ENCODE measurements at regions not wholly inside any gene's neighbourhood (a gene's known extent, or its start where the extent isn't known, plus 50 kb on each side); places are given as distances from the start of the nearest gene placed in this dataset.

DNA sequence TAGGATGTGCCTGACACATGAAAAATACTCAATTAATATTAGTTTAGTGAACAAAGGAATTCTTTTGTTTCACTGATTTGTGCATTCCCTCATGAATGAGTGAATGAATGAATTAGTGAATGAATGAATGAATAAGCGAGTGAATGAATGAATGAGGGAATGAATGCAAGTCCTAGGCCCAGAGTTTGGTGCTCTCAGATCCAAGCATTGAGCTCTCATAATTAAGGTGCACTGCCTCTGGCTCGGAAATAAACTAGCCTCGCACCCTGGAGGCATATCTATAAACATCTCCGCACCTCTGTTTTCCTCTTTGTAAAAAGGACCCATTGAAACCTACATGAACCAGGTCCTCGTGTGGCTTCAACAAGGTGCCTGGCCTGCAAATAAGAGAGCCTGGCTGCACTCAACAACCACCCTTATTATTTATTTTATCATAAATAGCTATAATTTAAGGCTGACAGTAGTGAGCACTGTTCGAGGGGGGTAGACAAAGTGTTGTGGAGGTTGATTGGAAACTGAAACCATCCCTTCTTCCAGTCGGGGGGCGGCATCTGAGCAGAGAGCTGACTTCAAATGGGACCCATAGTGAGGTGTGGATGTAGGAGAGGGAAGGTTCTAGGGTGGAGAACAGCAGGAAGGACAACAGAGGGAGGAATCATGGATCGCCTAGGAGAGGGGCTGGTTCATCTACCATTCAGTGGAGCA lies 316.8 kb downstream of the BCL11B start:
- no peaks in the 10 kb centered on the region for H3K27me3 ChIP-seq (ENCODE audit: low read depth, low read length)
- H3K27ac ChIP-seq (ENCODE audit: low read length): no peak overlapping the region
- H3K9me3 ChIP-seq (ENCODE audit: control insufficient read depth in 1 of 2, low read length in 2 of 2): no peaks in the 10 kb centered on the region
- no peaks in the 10 kb centered on the region for H3K4me1 ChIP-seq (ENCODE audit: control insufficient read depth in 1 of 2, insufficient read depth in 2 of 2, low read length in 2 of 2)
- H3K36me3 ChIP-seq (ENCODE audit: control insufficient read depth in 1 of 2, insufficient read depth in 2 of 2, low read length in 2 of 2): no peaks in the 10 kb centered on the region
- H3K4me3 ChIP-seq (ENCODE audit: low read depth in 1 of 2, low read length in 2 of 2): no peak overlapping the region

DNA sequence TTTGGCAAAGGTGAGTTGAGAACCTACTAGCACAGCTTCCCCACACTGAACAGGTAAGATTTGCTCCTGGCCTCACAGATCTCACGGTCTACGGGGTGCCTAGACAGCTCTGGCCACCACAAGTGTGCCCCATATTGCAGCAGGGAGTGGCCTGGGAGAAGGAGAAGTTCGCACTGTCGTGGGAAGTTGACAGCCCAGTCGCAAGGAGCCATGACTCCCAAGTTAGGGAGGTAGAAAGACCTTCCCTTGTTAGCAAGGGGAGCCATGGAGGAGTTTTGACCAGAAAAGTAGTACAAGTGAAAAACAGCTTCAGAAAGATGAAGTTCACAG lies 316.3 kb downstream of the BCL11B start:
- H3K4me3 ChIP-seq (ENCODE audit: low read depth in 1 of 2, low read length in 2 of 2): no peak overlapping the region
- no peaks in the 10 kb centered on the region for H3K27me3 ChIP-seq (ENCODE audit: low read depth, low read length)
- H3K4me1 ChIP-seq (ENCODE audit: control insufficient read depth in 1 of 2, insufficient read depth in 2 of 2, low read length in 2 of 2): no peaks in the 10 kb centered on the region
- H3K9me3 ChIP-seq (ENCODE audit: control insufficient read depth in 1 of 2, low read length in 2 of 2): no peaks in the 10 kb centered on the region
- H3K36me3 ChIP-seq (ENCODE audit: control insufficient read depth in 1 of 2, insufficient read depth in 2 of 2, low read length in 2 of 2): no peaks in the 10 kb centered on the region
- H3K27ac ChIP-seq (ENCODE audit: low read length): no peak overlapping the region

DNA sequence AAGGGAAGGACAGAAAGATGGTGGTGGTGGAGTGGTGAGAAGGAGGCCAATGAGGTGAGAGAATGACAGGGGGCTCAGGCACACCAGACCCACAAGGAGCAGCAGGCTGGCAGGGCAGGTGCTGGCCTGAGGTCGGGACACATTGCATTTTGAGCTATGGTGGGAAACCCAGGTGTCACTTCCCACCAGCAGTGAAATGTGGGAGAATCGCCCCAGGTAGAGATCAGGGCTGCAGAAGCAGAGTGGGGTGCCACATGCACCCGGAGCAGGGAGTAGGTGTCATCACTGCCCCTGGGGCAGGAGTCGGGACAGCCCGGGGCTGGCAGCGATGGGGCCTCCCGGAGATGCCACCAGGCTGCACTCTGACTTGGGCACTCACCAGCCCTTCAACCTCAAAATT lies 315.8 kb downstream of the BCL11B start:
- Histone ChIP-seq H3K4me1 (ENCODE audit: control insufficient read depth in 1 of 2, insufficient read depth in 2 of 2, low read length in 2 of 2) (no peaks in the 10 kb centered on the region), H3K9me3 (ENCODE audit: control insufficient read depth in 1 of 2, low read length in 2 of 2) (no peaks in the 10 kb centered on the region), H3K27me3 (ENCODE audit: low read depth, low read length) (no peaks in the 10 kb centered on the region), H3K27ac (ENCODE audit: low read length) (no peak overlapping the region), H3K4me3 (ENCODE audit: low read depth in 1 of 2, low read length in 2 of 2) (no peak overlapping the region), H3K36me3 (ENCODE audit: control insufficient read depth in 1 of 2, insufficient read depth in 2 of 2, low read length in 2 of 2) (no peaks in the 10 kb centered on the region)

DNA sequence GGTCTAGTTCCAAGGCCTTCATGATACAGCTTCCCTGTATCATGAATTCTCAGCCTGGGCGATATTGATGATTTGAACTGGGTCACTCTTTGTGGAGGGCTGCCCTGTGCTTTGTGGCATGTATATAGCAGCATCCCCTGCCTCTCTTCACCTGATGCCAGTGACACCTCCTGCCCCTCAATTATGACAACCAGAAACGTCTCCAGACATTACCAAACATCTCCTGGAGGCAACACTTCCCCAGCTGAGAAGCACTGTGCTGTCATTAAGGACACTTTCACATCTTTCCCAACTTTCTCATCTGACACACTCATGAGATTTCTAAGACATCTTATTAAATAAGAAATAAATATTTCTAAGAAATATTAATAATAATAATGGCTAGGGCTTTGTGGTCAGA lies 315.3 kb downstream of the BCL11B start:
- H3K27me3 ChIP-seq (ENCODE audit: low read depth, low read length): no peaks in the 10 kb centered on the region
- no peaks in the 10 kb centered on the region for H3K4me1 ChIP-seq (ENCODE audit: control insufficient read depth in 1 of 2, insufficient read depth in 2 of 2, low read length in 2 of 2)
- no peaks in the 10 kb centered on the region for H3K36me3 ChIP-seq (ENCODE audit: control insufficient read depth in 1 of 2, insufficient read depth in 2 of 2, low read length in 2 of 2)
- no peak overlapping the region for H3K27ac ChIP-seq (ENCODE audit: low read length)
- H3K9me3 ChIP-seq (ENCODE audit: control insufficient read depth in 1 of 2, low read length in 2 of 2): no peaks in the 10 kb centered on the region
- no peak overlapping the region for H3K4me3 ChIP-seq (ENCODE audit: low read depth in 1 of 2, low read length in 2 of 2)

DNA sequence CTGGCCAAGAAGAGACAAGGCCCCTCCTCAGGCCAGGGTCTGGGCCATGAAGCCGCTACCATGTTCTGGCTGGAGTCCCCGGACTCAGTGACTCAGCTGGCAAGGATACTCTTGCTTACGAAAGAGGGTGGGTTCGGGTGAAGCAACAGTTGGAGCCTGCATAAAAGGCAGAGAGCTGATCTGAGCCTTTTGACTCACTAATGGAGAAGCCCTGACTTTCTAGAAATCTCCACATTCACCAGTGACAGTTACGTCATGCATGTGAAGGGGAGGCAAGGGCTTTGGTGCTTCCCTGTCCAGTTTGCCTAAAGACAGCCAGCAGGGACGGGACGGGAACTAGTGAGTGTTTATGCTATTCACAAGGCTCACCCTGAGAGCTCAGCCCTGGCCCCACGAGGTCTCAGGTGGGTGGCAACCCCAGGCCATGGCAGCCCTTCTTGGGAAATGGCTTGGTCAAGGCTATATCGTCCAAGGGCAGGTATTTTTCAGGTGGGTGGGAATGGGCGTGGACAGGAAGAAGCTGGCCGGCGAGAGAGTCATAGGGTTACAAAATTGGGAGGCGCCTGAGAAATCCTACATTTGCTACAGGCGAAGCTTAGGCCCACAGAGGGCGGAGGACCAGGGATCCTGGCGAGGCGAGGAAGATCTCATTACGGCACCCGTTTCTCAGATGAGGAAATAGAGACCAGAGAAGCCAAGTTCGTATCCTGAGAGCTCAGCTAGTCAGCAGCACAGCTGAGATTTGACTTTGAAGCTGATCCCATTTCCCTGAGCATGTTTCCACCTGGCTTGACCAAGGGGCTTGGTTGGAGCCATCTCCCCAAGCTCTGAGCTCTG lies 314.6 kb downstream of the BCL11B start:
- H3K4me1 ChIP-seq (ENCODE audit: control insufficient read depth in 1 of 2, insufficient read depth in 2 of 2, low read length in 2 of 2): no peaks in the 10 kb centered on the region
- H3K36me3 ChIP-seq (ENCODE audit: control insufficient read depth in 1 of 2, insufficient read depth in 2 of 2, low read length in 2 of 2): no peaks in the 10 kb centered on the region
- no peaks in the 10 kb centered on the region for H3K27me3 ChIP-seq (ENCODE audit: low read depth, low read length)
- H3K9me3 ChIP-seq (ENCODE audit: control insufficient read depth in 1 of 2, low read length in 2 of 2): no peaks in the 10 kb centered on the region
- H3K27ac ChIP-seq (ENCODE audit: low read length): no peak overlapping the region
- H3K4me3 ChIP-seq (ENCODE audit: low read depth in 1 of 2, low read length in 2 of 2): no peak overlapping the region

DNA sequence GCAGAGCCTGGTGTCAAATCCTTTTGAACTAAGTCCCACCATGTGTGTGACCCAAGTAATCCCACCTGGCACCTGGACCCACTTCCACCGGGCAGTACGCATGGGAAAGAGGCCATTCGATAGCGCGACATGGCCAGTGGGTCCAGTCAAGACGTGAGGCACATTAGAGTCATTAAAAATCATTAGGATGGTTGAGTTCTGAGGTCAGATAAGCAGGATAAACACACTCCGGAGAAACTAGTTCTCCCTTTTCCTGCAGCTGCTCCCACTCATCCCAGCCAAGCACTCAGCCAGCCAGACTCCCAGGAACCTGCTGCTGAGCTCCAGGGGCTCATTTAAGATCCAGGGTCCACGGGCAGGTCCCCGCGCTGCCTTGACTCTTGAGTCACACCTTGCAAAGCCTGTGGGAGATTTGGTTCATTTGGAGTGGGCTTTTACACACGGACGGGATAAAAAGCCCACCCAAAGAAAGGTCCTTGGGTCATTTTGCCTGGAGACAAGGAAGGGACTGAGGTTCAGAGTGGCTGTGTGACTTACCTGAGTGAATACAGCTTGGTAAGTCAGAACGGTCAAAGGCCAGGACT lies 313.9 kb downstream of the BCL11B start:
- Histone ChIP-seq H3K4me3 (ENCODE audit: low read depth in 1 of 2, low read length in 2 of 2) (no peak overlapping the region), H3K27me3 (ENCODE audit: low read depth, low read length) (no peaks in the 10 kb centered on the region), H3K27ac (ENCODE audit: low read length) (no peak overlapping the region), H3K9me3 (ENCODE audit: control insufficient read depth in 1 of 2, low read length in 2 of 2) (no peaks in the 10 kb centered on the region), H3K4me1 (ENCODE audit: control insufficient read depth in 1 of 2, insufficient read depth in 2 of 2, low read length in 2 of 2) (no peaks in the 10 kb centered on the region), H3K36me3 (ENCODE audit: control insufficient read depth in 1 of 2, insufficient read depth in 2 of 2, low read length in 2 of 2) (no peaks in the 10 kb centered on the region)

DNA sequence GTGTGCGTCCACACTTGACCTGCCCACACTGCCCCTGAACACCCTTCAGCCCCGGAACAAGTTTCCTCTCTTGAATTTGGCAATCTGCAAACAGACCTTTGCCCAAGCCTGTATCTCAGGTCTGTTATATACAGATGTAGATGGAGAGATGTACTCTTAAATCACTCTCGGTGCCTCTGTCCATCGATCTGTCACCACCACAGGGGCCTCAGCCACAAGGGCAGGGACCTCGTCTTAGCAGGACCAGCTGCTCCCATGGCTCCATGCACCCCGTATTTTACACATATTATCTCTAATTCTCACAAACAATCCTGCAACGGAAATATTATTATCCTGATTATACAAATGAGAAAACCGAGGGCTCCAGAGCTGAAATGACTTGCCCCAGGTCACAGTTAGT lies 313.4 kb downstream of the BCL11B start:
- Histone ChIP-seq H3K9me3 (ENCODE audit: control insufficient read depth in 1 of 2, low read length in 2 of 2) (no peaks in the 10 kb centered on the region), H3K27ac (ENCODE audit: low read length) (no peak overlapping the region), H3K27me3 (ENCODE audit: low read depth, low read length) (no peaks in the 10 kb centered on the region), H3K4me3 (ENCODE audit: low read depth in 1 of 2, low read length in 2 of 2) (no peak overlapping the region), H3K4me1 (ENCODE audit: control insufficient read depth in 1 of 2, insufficient read depth in 2 of 2, low read length in 2 of 2) (no peaks in the 10 kb centered on the region), H3K36me3 (ENCODE audit: control insufficient read depth in 1 of 2, insufficient read depth in 2 of 2, low read length in 2 of 2) (no peaks in the 10 kb centered on the region)

DNA sequence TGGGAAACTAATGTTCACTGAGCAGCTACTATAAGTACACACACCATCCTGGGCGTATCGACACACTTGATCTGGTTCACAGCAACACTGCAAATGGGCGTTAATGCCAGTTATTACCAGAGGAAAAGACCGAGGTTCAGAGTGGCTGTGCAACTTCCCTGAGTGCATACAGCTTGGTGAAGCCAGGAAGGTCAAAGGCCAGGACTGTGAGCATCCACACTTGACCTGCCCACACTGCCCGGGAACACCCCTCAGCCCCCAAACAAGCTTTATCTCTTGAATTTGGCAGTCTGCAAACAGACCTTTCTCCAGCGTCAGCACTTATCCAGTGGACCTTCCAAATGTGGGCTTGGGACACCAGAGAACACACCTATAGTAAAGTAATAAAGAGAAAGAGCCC lies 312.6 kb downstream of the BCL11B start:
- no peaks in the 10 kb centered on the region for H3K9me3 ChIP-seq (ENCODE audit: control insufficient read depth in 1 of 2, low read length in 2 of 2)
- no peaks in the 10 kb centered on the region for H3K4me1 ChIP-seq (ENCODE audit: control insufficient read depth in 1 of 2, insufficient read depth in 2 of 2, low read length in 2 of 2)
- H3K4me3 ChIP-seq (ENCODE audit: low read depth in 1 of 2, low read length in 2 of 2): no peak overlapping the region
- H3K27ac ChIP-seq (ENCODE audit: low read length): no peak overlapping the region
- H3K27me3 ChIP-seq (ENCODE audit: low read depth, low read length): no peaks in the 10 kb centered on the region
- H3K36me3 ChIP-seq (ENCODE audit: control insufficient read depth in 1 of 2, insufficient read depth in 2 of 2, low read length in 2 of 2): no peaks in the 10 kb centered on the region

DNA sequence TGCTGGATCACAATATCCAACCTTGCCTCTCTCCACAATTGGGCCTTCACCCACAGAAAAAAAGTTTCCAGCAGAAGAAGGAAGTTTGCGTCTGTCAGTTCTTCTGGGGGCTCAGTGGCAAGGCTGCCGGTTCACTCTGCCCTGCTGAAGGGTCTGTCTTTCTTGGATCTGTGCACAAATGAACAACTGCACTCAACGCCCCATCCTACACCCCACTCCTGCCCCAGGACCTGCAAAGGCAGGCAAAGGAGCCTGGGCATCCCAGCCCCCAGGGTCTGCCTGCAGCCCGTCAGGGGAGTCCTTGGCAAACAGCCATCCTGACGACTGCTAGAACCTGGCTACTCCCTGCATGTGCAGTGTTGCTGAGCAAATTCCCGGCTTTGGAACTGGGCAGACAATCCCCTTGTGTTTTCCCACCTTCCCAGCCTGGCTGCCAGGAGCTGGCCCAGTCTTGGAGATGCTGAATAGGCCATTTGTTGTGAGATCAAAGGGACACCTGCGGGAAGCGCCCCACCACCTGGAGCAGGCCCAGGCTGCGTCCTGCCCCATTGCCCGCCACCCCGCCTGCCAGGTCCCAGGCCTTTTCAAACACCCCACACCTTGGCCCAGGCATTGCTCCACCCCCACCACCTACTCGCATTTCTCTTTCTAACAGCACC lies 311.9 kb downstream of the BCL11B start:
- Histone ChIP-seq H3K4me1 (ENCODE audit: control insufficient read depth in 1 of 2, insufficient read depth in 2 of 2, low read length in 2 of 2) (no peaks in the 10 kb centered on the region), H3K36me3 (ENCODE audit: control insufficient read depth in 1 of 2, insufficient read depth in 2 of 2, low read length in 2 of 2) (no peaks in the 10 kb centered on the region)

DNA sequence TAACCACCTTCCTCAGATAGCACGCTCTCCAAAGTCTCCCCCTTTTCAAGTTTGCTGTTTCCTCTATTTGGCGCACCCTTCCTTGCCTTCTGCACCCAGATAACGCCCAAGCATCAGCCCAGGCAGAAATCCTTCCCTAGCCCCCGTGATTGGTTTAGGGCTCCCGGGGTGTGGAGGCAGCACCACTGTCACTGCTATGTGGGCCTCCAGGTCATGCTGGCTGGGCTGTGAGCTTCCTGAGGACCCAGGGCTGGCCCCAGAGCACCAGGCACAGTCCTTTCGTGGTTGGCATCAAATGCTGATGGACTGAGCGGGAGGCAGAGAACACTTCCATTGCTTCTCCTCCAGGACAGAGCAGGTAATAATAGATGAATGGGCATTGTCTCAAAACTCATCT lies 311.4 kb downstream of the BCL11B start:
- Histone ChIP-seq H3K36me3 (ENCODE audit: control insufficient read depth in 1 of 2, insufficient read depth in 2 of 2, low read length in 2 of 2) (no peaks in the 10 kb centered on the region), H3K9me3 (ENCODE audit: control insufficient read depth in 1 of 2, low read length in 2 of 2) (no peaks in the 10 kb centered on the region), H3K27me3 (ENCODE audit: low read depth, low read length) (no peaks in the 10 kb centered on the region), H3K27ac (ENCODE audit: low read length) (no peak overlapping the region), H3K4me3 (ENCODE audit: low read depth in 1 of 2, low read length in 2 of 2) (no peak overlapping the region), H3K4me1 (ENCODE audit: control insufficient read depth in 1 of 2, insufficient read depth in 2 of 2, low read length in 2 of 2) (no peaks in the 10 kb centered on the region)

More for the DNA sequence above, 311.9 kb downstream of the BCL11B start:
- Histone ChIP-seq H3K27ac (ENCODE audit: low read length) (no peak overlapping the region), H3K27me3 (ENCODE audit: low read depth, low read length) (no peaks in the 10 kb centered on the region), H3K4me3 (ENCODE audit: low read depth in 1 of 2, low read length in 2 of 2) (no peak overlapping the region), H3K9me3 (ENCODE audit: control insufficient read depth in 1 of 2, low read length in 2 of 2) (no peaks in the 10 kb centered on the region)

DNA sequence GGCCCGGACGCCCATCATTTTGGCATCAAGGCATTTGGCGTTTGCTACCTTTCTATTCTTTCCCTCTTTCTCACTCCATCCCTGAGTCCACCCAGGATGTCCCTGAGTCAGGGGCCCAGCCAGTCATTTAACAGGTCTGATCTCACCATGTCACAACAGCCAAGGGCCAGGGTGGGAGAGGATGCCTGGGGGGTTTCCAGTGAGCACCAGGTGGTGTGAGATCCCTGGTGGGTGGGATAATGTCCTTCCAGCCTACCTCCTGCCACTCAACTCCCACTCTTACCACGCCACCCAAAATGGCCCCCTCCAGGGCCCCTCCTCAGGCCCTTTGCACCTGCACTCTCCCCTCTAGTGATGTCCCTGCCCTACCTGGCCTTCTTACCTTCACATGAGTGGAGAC lies 310.8 kb downstream of the BCL11B start:
- H3K4me1 ChIP-seq (ENCODE audit: control insufficient read depth in 1 of 2, insufficient read depth in 2 of 2, low read length in 2 of 2): no peaks in the 10 kb centered on the region
- no peaks in the 10 kb centered on the region for H3K27me3 ChIP-seq (ENCODE audit: low read depth, low read length)
- H3K27ac ChIP-seq (ENCODE audit: low read length): no peak overlapping the region
- no peak overlapping the region for H3K4me3 ChIP-seq (ENCODE audit: low read depth in 1 of 2, low read length in 2 of 2)
- H3K9me3 ChIP-seq (ENCODE audit: control insufficient read depth in 1 of 2, low read length in 2 of 2): no peaks in the 10 kb centered on the region
- no peaks in the 10 kb centered on the region for H3K36me3 ChIP-seq (ENCODE audit: control insufficient read depth in 1 of 2, insufficient read depth in 2 of 2, low read length in 2 of 2)

Measured in muscle layer of duodenum (tissue), 2 donors.